ENCODE measurements at regions not wholly inside any gene's neighbourhood (a gene's known extent, or its start where the extent isn't known, plus 50 kb on each side); places are given as distances from the start of the nearest gene placed in this dataset.
"Not testable (repeated sequence)": the region's sequence is repeated elsewhere in the genome, so short reads cannot be mapped to it uniquely, and the experiment has no call there.

DNA sequence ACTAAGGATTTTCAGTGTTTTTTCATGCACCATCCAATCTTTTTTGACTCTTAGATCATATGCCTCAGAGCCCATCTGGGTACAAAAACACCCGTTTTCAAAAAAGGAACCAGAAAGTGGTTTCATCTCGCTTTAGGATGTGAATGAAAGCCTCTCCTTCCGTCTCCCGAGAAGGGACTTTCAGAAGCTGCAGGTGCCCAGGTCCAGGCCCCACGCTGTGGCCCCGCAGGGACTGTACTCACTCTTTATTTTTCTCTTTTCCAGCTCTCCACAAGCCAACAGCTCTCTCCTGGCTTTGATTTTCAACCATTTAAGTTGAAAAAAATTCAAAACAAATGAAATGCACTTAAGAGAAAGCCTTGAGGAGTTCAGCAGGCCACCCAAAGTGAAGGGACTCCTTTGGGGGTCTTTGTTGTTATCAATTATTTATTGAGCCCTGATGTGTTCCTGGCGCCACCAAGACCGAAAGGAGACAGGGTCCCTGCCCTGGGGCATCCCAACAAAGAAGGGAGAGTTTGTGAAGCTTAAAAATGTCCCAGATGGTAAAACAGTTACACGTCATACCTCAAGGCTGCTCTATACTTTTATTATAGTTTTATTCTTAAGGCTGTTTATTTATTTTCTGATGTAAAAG lies 467.3 kb downstream of the PREX1 start:
- TF ChIP-seq, protein P1, sequence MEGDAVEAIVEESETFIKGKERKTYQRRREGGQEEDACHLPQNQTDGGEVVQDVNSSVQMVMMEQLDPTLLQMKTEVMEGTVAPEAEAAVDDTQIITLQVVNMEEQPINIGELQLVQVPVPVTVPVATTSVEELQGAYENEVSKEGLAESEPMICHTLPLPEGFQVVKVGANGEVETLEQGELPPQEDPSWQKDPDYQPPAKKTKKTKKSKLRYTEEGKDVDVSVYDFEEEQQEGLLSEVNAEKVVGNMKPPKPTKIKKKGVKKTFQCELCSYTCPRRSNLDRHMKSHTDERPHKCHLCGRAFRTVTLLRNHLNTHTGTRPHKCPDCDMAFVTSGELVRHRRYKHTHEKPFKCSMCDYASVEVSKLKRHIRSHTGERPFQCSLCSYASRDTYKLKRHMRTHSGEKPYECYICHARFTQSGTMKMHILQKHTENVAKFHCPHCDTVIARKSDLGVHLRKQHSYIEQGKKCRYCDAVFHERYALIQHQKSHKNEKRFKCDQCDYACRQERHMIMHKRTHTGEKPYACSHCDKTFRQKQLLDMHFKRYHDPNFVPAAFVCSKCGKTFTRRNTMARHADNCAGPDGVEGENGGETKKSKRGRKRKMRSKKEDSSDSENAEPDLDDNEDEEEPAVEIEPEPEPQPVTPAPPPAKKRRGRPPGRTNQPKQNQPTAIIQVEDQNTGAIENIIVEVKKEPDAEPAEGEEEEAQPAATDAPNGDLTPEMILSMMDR (IDR thresholded peaks at IDR 0.05) = no peak
- intact Hi-C loops (cut with DNase I) = no loop called here
- H3K36me3 ChIP-seq = no peaks in the 10 kb centered on the region
- no peaks in the 10 kb centered on the region for H3K9me3 ChIP-seq
- DNase-seq = no peak
- H3K27me3 ChIP-seq = no peaks in the 10 kb centered on the region
- ATAC-seq = no peak
- no peak for FAIRE-seq
- no peaks in the 10 kb centered on the region for H3K4me1 ChIP-seq
- WGBS, 2 donors = 60 to 72% methylated on average over 9 of the region's 9 CpGs
- no peak overlapping the region for H3K4me3 ChIP-seq
- no peak overlapping the region for H3K27ac ChIP-seq

DNA sequence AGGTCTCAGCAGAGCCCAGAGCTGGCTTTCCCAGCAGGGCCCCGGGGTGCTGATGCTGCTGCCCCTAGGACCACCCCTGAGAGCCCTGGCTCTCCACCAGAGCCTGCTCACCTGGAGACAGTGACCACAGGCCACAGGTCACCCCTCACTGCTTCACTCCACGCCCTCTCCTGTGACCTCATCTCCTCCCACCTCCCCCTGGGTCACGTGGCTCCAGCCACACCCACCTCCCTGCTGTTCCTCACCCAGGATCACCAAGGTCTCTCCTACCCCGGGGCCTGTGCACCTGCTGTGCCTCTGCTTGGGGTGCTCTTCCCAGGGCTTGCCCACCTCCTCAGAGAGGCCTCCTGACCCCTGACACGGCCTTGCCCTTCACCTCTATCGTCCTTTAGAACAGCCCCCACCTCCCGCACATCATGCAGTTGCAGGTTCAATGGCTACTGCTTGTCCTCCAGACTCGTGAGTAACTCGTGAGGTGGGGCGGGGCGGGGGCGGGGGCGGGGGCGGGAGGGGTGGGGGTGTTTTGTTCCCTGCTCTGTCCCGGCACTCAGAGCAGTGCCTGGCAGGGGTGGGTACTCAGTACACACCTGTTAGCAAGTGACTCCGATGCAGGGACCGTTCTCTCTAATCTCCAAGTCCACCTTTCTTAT lies 468.0 kb downstream of the PREX1 start:
- no peak for DNase-seq
- Histone ChIP-seq H3K4me3 (no peak overlapping the region), H3K36me3 (no peaks in the 10 kb centered on the region), H3K27me3 (no peaks in the 10 kb centered on the region), H3K9me3 (no peaks in the 10 kb centered on the region), H3K4me1 (no peaks in the 10 kb centered on the region), H3K27ac (no peak overlapping the region)
- no peak for ATAC-seq
- intact Hi-C loops (cut with DNase I) = no loop called here
- FAIRE-seq = no peak
- TF ChIP-seq, protein P1 (IDR thresholded peaks at IDR 0.05) = no peak
- 28 to 29% methylated on average over 15 to 17 of the region's 17 CpGs for WGBS, 2 donors

DNA sequence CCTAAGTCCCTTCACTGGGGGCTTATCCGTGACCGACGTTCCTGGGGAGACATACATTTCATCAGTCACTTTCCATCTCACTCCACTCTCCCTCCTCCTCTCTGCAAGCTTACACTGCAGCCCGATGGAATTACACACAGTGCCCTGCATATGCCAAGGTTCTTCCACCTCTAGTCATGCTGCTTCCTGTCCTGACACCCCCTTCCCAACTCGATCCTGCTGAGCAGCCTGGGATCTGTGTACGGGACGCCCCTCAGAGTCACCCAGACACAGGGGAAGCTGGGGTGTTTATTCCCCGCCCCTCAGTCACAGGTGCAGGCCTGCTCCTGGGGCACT lies 468.8 kb downstream of the PREX1 start:
- H3K27ac ChIP-seq; ATAC-seq; FAIRE-seq; H3K4me1 ChIP-seq; intact Hi-C loops (cut with DNase I); H3K36me3 ChIP-seq; DNase-seq; H3K4me3 ChIP-seq; H3K9me3 ChIP-seq; H3K27me3 ChIP-seq: not testable (repeated sequence)
- 44 to 53% methylated on average over 4 to 8 of the region's 8 CpGs for WGBS, 2 donors

DNA sequence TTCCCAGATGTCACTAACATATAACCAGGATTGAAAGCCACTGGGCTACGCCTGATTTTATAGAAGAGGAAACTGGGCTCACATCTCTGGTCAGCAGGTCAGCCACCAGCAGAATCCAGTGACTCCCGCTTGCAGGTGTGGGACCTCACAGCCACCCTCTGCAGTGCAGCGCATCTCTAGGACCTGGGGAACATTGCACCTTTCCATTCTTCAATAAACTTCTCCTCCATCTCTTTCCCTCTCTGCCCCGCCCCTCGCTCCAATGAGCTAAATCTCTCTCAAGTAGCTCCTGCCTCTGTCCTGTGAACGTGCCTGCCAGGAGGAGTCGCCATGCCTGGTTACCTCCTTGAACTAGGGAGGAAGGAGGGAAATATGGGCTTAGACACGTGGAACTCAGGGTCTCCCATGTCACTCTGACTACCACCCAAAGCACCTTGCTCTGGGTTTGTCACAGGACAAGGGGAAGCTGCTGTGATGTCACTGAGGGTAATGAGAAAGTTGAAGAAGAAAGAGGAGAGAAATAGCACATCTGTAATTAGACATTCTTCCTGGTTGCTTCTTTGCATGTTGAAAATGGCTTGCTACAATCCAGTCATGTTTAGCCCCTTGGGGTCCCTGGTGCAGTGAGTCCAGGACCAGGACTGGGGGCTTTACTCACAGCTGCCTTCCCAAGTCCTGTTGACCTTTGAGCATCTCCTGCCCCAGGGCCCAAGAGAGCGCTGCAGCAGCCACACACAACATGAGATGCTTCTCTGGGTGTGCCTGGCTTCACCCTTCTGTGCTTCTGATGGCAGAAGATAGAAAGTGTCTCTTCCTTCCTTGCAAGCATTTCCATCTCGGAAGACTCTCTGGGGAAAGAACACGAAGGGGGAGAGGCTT lies 469.4 kb downstream of the PREX1 start:
- ATAC-seq = no peak
- TF ChIP-seq, protein P1 (IDR thresholded peaks at IDR 0.05) = no peak
- H3K4me1 ChIP-seq = no peaks in the 10 kb centered on the region
- no peak for FAIRE-seq
- H3K27me3 ChIP-seq = no peaks in the 10 kb centered on the region
- no peak overlapping the region for H3K27ac ChIP-seq
- no peak overlapping the region for H3K4me3 ChIP-seq
- no peaks in the 10 kb centered on the region for H3K9me3 ChIP-seq
- WGBS, 2 donors = 66 to 74% methylated on average over 11 of the region's 11 CpGs
- DNase-seq = no peak
- no peaks in the 10 kb centered on the region for H3K36me3 ChIP-seq
- intact Hi-C loops (cut with DNase I) = no loop called here

DNA sequence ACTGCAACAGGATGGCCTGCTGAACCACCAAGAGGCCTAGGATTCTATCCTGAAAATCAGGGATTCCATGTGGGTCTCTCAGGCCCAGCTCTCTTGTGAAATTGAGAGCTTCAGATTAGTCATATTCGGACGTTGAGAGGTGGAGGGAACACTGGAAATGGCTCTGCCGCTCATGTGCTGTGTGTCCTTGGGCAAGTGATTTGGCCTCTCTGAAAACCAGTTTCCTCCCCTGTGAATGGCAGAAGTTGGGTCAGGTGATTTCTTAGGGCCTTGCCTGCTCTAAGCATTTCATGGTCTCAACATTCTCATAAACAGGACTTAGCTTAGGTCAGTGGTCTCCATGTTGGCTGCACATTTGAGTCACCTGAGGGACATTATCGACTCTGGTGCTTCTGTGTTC lies 470.1 kb downstream of the PREX1 start:
- ATAC-seq (no peak), FAIRE-seq (no peak), DNase-seq (no peak)
- intact Hi-C loops (cut with DNase I) = no loop called here
- Histone ChIP-seq H3K36me3 (no peaks in the 10 kb centered on the region), H3K27ac (no peak overlapping the region), H3K9me3 (no peaks in the 10 kb centered on the region), H3K27me3 (no peaks in the 10 kb centered on the region), H3K4me3 (no peak overlapping the region), H3K4me1 (no peaks in the 10 kb centered on the region)
- TF ChIP-seq, protein P1 (IDR thresholded peaks at IDR 0.05) = no peak
- 68 to 81% methylated on average over 4 of the region's 4 CpGs for WGBS, 2 donors
